ENCODE measurements at regions not wholly inside any gene's neighbourhood (a gene's known extent, or its start where the extent isn't known, plus 50 kb on each side); places are given as distances from the start of the nearest gene placed in this dataset.
"Not testable (repeated sequence)": the region's sequence is repeated elsewhere in the genome, so short reads cannot be mapped to it uniquely, and the experiment has no call there.

DNA sequence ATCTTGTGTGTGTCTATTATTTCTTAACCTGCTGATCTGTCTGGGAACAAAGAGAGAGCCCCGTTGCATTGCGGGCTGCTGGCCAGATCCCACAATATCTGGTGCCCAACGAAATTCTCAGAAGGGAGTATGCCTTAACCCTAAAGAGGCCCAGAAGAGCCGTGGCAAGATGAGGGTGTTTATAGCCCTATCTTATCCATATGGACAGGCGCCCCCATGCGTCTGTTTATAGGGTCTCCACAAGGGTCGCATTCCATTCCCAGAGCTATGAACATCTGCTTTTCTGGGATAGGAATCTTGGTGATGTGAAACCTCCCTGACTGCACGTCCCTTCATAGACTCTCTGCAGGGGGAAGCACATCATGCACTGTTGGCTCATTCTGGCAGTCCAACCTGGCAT, 1262.5 kb downstream of the RAPGEF2 start:
- DNase-seq: not testable (repeated sequence)

DNA sequence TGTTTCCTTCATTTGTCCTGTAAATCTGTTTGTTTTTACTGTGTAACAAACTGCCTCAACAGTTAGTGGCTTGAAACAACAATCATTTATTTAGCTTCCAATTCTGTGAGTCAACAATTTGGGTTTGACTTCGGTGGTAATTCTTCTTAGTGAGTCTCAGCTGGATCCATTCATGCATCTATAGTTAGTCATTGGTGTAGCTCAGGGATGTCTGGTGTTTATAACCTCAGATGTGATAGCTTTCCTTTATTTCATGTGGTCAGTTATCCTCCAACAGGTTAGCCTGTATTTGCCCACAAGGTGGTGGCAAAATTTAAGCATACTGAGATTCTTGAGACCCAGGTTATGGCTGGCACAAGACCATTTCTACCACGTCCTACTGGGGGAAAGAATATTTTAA, 1267.2 kb downstream of the RAPGEF2 start:
- no peak for DNase-seq

DNA sequence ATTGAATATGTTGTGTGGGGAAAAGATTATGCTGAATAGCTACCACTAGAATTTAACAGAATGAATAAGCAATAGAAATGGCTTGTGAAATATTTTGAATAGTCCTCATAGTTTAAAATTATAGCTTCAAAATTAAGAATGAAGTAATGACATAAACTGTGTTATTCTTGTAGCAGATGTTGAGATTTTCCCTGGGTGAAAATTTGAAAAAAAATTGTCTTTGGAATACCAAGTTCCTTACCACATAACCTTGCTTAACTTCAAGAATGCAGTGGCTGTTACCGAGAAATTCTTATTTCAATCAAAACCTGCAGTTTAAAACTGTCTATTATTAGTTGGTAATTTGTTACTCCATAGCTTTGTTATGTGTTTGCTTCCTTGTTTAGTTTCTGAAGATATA, 1268.6 kb downstream of the RAPGEF2 start:
- DNase-seq: no peak

DNA sequence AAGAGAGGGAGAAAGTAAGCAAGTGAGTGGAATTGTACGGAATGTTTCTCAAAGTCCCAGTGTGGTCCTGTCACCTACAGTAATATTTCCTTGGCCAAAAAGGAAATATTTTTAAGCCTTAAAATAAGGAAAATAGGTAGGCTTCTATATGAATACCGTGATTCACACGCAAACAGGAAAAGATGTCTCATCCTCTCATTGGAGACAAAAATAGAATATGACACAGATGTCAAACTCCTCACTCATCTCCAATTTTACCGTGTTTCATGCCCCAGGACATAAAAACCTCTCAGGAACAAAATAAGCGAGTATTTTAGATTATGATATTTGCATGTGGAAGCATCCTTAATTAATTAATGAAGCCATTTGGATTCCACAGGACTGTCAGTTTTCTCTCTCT, 1269.5 kb downstream of the RAPGEF2 start:
- DNase-seq: no peak

DNA sequence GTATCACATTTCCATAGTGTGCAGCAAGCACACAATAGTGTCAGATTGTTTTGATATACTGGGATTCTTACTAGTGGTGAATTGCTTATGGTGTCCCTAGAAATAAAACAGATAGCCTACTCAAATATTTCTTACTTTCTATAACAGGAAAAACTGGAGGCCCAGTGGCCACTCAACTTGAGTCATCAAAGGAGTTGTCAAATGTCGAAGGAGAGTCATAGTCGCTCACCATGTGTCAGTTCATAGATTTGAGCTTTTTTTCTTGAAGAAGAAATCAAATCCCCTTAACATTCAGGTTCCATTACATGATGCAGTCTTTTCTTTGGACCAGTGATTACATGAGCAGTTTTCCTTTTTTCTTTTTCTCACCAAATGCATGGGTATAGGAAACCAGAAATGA, 1271.0 kb downstream of the RAPGEF2 start:
- DNase-seq: no peak

DNA sequence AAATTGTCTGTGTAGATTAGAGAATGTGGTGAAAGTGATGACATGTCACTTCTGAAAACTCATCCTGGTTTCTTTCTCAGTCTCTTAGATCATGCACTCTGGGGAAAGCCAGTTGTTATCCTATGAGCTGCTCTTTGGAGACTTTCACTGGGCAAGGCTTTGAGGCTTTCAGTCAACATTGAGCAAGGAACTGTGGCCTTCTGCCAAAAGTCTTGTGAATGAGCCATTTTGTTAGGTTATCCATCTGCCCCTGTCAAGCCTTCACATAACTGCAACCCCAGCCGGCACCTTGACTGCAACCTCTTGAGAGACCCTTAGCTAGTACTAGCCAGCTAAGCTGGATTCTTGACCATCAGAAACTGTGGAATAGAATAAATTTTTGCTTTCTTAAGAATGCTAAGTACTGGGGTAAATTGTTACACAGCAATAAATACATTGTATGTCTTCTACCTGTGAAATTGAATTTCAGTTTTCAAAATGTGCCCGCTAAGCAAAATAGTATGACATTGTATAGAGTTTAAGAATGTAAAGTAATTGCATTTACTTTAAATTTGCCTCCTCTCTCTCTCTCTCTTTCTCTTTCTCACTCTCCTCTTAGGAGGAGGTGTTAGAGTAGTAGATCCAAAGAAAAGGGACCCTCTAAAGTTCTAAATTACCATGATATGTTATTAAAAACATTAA, 1273.0 kb downstream of the RAPGEF2 start:
- no peak for DNase-seq

DNA sequence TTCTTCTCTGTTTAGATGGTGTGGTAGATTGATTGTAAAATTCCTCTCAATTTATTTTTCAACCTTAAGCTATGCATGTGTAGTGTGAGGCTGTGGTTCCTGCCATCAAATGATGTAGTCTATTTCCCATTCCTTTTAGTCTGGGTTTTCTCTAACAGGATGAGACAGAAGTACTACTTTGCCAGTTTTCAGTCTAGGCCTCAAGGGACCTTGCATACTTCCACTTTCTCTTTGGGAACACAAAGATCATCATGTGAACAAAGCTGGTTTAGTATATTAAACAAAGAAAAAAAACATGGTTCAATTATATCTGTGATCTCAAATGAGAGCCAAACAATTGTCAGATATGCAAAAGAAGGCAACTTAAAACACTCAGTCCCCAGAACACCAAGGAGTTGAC, 1284.0 kb downstream of the RAPGEF2 start:
- DNase-seq: no peak

DNA sequence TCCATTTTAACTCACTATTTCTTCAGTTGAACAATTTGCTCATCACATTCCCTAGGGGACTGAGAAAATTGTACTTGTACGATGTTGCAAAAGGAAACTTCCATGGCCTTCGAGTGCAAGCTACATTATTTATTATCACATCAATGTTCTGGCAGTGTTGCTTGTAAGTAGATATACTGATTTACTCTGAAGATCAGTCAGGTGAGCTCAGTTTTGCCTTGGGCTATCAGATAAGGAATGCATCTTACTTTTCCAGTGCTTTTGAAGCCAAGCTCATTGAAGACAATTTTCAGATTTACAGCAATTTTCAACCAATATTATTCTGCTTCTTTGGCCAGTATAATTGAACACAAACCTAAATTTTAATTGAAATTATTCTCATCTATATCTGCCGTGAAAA, 1296.9 kb downstream of the RAPGEF2 start:
- no peak for DNase-seq

DNA sequence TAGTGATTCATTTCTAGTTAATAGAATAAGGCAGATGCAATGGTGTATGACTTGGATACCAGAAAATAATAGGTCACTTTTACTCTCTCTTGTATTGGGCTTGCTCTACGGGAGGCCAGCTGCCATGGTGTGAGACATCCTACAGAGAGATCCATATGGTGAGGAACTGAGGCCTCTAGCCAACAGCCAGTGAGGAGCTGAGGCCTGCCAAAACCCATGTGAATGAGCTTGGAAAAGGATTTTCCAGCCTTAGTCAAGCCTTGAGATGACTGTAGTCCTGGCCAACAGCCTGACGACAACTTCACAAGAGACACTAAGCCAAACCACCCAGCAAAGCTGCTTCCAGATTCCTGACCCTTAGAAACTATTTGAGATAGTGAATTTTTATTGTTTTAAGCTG, 1300.2 kb downstream of the RAPGEF2 start:
- no peak for DNase-seq

DNA sequence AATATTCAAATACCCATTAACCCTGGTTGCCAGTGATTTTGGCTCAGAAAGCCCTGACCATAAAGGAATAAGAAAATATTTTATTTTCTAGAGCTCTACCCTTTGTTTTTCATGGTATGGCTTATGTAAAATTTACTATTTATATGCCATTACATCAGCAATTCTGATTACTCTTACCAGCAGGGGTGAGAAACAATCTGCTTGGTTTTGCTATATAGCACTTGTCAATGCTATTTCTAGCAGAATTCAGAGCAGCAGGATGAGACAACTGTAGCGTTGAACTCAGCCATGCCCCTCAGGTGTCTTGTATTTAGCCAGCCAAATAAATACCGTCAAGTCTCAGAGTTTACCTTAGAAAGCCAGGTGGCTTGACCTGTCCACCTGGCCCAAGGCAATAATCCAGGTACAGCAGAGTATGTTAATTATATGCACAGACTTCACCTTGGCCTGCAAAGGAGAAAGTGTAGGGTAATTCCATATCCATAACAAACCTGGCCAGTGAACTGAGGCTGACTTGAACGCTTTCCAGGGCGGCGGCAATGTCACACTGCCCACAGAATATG, 1303.5 kb downstream of the RAPGEF2 start:
- no peak for DNase-seq

DNA sequence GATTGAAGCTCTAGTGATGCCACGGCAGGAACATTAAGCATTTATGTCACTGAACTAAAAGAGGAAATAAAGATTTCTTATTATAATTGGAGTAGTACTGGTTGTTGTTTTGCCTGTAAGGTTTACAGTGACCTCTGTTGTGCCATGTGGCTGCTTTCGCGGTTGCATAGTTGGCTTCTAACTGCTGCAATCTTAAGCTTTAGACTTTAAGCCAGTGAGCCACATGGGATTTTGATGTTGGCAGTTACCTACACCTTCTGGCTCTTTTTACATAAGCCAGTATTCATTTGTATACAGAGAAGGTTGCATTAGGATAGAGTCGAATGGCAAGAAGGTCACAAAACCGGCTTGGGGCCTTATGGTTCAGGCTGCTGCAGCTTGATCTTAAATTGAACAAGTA, 1311.6 kb downstream of the RAPGEF2 start:
- no peak for DNase-seq

DNA sequence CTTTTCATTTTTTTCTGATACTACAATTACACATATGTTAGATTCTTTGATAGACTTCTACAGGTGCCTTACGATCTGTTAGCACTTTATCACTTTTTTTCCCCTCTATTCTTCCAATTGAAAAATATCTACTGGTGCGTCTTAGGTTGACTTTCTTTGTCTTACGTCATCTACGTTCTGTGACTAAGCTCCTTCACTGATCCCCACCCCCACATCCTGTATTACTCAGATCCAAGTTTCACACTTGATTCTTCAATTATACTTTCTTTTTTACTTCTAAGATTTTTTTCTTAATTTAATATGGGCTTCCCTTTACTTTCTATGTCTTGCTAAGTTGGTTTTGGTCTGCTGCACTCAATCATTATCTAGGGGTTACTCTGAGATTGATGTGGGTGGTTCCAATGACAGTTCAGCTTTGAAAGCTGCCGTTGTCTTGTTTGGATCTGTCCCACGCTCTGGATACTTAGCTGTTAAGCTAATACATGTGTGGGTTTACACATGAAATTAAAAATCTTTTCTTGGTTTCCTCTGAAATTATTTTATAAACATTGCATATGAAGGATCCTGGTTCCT, 1321.1 kb downstream of the RAPGEF2 start:
- no peak for DNase-seq

DNA sequence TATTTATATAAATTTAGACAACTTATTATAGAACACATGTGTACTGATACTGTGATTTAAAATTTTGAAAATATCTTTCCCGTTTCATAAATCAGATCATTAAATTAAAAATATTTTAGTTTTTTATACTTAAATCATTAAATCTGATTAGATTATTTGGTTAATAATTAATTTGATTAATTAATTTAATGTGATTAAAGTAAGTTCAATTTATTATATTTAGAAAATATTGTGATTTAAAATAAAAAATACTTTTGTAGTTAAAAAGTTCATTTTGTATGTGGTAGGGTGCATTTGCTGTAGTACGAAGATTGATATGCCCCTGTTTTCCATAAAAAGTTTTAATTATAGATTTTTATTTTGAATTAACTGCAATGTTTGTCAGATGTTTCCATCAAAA, 1323.4 kb downstream of the RAPGEF2 start:
- DNase-seq: no peak

DNA sequence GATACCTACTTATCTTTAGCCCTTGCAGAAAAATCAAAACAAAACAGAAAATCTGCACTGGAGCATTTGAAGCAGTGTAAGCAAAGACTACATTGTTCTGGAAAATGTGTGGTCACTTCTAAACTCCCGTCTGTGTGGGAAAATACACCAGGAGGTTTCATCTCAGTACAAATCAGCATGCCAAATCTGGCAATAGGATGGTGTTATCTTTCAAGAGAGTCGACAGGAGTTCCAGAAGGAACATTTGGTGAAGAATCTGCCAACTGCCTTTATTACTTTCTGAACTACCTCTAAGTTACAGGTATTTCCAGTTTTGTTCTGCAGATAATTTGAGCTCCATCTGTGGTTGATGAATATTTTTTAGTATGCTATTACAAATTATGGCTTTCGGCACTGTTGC, 1348.0 kb downstream of the RAPGEF2 start:
- DNase-seq: no peak

DNA sequence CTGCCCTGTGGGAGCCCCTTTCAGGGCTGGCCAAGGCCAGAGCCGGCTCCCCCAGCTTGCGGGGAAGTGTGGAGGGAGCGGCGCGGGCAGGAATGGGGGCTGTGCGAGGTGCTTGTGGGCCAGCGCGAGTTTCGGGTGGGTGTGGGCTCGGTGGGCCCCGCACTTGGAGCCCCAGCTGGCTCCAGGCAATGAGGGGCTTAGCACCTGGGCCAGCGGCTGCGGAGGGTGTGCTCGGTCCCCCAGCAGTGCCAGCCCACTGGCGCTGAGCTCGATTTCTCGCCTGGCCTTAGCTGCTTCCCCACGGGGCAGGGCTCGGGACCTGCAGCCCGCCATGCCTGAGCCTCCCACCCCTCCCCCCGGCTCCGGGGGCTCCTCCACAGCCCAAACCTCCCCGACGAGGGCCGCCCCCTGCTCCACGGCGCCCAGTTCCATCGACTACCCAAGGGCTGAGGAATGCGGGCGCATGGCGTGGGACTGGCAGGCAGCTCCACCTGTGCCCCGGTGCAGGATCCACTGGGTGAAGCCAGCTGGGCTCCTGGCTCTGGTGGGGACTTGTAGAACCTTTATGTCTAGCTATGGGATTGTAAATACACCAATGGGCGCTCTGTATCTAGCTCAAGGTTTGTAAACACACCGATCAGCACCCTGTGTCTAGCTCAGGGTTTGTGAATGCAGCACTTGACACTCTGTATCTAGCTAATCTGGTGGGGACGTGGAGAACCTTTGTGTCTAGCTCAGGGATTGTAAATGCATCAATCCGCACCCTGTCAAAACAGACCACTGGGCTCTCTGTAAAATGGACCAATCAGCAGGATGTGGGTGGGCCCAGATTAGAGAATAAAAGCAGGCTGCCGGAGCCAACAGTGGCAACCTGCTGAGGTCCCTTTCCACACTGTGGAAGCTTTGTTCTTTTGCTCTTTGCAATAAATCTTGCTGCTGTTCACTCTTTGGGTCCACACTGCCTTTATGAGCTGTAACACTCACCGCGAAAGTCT, 1379.1 kb downstream of the RAPGEF2 start:
- DNase-seq: not testable (repeated sequence)

DNA sequence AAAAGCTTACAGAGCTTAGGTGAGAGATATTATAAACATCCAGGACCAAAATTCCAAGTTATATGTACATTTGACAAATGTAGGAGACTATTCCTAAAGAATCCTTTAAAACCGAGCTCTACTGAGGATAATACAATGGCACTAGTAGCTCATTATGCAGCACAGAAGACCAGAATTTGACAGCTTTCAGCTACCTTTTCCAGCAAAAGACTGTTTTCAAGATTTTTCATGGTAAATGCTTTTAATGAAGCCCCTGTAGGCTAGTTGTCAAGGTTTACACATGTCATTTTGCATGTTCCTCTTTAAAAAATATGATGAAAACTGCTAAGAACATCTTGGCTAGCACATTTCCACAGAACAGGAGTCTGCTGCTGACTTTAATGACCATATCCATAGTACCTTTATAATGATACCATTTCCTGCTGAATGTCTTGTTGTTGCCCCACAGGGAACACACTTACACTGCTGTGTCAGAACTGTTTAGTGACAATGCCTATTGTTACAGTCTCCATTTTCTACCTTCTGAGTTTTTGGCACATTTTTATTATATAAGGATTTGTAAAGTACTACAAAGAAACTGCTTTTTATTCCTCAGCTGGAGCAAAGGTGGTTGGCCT, 1382.3 kb downstream of the RAPGEF2 start:
- DNase-seq: no peak

DNA sequence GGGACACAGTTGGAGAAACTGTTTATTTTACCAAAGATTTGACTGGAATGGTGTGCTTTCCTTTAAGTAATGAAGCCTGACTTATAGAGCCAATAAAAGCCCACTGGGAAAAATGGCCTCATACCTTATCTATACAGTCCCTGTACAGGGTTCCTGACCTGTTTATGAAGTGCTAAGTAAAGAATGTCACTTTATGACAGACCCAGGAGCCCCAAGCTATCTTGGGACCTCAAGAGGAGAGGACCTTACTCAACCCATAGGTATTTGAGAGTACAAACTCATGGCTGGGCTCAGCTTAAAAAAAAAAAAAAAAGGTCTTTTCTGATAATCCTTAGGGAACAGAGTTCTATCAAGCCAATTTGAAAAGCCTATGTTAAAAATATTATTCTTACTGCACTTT, 1389.3 kb downstream of the RAPGEF2 start:
- no peak for DNase-seq

DNA sequence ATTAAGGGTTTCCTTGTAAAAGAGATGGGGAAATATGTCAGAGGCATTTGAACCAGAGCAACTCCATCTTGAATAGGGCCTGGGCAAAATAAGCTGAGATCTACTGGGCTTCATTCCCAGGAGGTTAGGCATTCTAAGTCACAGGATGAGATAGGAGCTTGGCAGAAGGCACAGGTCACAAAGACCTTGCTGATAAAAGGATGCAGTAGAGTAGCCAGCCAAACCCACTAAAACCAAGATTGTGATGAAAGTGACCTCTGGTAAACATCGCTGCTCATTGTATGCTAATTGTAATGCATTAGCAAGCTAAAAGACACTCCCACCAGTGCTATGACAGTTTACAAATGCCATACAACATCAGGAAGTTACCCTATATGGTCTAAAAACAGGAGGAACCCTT, 1390.3 kb downstream of the RAPGEF2 start:
- no peak for DNase-seq

DNA sequence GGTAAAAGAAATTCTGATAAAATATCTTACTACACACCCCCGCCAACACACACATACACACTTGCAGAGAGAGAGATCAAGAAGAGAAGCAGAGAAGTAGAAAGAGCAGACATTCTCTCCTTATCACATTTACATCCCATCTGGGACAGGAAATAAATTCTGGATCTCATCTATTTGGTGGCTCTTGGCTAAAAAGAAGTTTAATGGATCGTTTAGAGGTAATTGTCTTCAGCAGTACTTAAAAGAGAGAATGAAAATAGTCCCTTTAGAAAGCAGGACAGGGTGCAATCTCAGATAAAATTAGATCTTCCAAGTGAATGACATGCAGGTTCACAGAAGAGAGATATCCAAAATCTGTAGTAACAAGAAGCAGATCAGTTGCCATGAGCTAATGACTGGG, 1392.5 kb downstream of the RAPGEF2 start:
- DNase-seq: no peak

DNA sequence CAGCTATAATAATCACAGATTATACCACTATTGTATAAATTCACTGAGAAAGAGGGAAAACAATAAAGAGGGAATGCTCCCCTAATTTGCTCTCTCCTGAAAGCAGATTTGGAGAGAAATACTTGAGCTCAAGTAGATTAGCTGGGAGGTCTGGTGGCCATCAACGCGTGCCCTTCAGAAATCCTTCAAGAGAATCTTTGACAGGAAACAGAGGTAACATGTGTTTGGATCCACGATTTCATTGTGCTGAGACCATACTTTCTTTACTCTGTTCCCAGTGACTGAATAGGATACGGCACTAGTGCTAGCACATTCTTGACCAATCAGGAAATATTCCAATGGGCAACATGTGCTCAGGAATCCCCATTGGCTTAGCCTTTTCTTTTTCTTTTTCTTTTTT, 1395.3 kb downstream of the RAPGEF2 start:
- DNase-seq: no peak

DNA sequence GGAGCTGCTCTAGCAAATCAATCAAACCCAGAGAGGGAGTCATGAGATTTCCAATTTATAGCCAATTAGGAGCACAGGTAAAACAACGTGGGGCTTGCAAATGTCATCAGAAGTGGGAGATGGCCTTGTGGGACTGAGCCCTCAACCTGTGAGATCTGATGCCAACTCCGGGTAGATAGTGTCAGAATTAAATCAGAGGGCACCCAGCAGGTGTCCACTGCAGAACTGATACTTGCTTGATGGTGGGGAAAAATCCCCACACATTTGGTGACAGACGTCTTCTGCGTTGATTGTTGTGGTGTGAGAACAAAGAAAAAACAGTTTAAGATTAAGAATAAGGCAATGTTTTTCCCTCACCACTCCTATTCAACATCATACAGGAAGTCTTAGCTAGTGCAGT, 1402.8 kb downstream of the RAPGEF2 start:
- no peak for DNase-seq

DNA sequence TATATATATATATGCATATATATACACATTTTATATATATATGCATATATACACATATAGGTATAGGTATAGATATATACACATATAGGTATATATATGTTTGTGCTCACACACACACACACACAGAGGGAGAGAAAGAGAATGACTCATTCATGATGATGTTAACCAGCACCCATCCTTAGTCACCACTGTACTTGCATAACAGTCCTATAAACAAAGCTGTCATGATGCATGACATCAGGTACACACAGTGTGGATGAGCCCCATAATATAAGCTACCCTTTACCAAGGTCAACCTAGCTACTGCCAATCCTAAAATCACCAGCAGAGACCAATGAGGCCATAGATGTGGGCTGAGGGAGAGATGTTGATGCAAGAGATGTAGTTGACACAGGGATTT, 1408.0 kb downstream of the RAPGEF2 start:
- no peak for DNase-seq

DNA sequence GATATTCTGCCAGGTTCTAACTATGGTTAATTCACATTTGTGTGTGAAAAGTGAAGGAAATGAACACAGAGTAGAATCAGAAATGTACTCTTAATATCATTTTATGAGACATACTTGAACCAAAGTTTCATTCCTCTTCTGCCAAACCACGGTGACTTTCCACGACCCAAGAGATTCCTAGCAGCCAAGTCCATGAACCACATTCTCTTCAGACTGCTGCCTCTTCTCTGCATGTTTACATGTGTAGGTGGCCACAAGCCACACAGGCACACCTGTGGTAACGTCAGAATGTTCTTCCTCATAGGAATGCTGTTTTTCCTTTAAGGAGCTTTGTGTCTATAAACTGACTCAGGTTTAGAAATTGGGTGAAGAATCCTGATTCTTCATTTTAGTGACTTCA, 1411.2 kb downstream of the RAPGEF2 start:
- DNase-seq: no peak
